Common myeloid progenitor, CD34-positive (primary cell): ENCODE measurements at regions not wholly inside any gene's neighbourhood (a gene's known extent, or its start where the extent isn't known, plus 50 kb on each side); places are given as distances from the start of the nearest gene placed in this dataset.
A peak's percentile ranks its signal among the peaks of the same experiment; 100 is the strongest.

Experiments used
- CTCF ChIA-PET: fragments of 350-600 bp; sonication (Branson Sonifier 250); formaldehyde crosslinking; loops from one replicate; lab custom pipeline; 2021; ENCODE audit warnings: antibody characterized with exemption; lab: Charles Lee
- POLR2A ChIA-PET: fragments of 350-600 bp; sonication (Branson Sonifier 250); formaldehyde crosslinking; loops from one replicate; lab custom pipeline; 2021; ENCODE audit warnings: antibody characterized with exemption; lab: Charles Lee
- DNase-seq, 3 donors: peaks; one replicate each; pipeline versions ENCODE4 v3.0.0 to v3.0.0-alpha.2; 2013
- H3K27ac ChIP-seq, 2 experiments: 1 replicate in 1 of 2; 2 replicates in 1 of 2; pipeline ENCODE4 v1.7.0; 2013; ENCODE audit warnings: inconsistent platforms in 2 of 2, low read length in 2 of 2, mild to moderate bottlenecking in 2 of 2, low read depth in 1 of 2, moderate library complexity in 1 of 2; ENCODE audit not compliant: severe bottlenecking in 2 of 2, insufficient read depth in 1 of 2, poor library complexity in 1 of 2
- H3K27me3 ChIP-seq, 5 experiments: replicated peaks in 2 of 5; 1 replicate in 3 of 5; 2 replicates in 2 of 5; pipeline versions ENCODE4 v1.6.1 to v1.7.0; 2013; ENCODE audit warnings: low read length in 4 of 5, mild to moderate bottlenecking in 2 of 5, moderate library complexity in 2 of 5, inconsistent platforms in 1 of 5; ENCODE audit not compliant: insufficient read depth in 5 of 5, control insufficient read depth in 4 of 5
- H3K36me3 ChIP-seq, 4 experiments: 1 replicate in 2 of 4; 2 replicates in 2 of 4; pipeline versions ENCODE4 v1.6.1 to v1.7.0; 2013; ENCODE audit warnings: low read length in 3 of 4, control low read depth in 1 of 4, mild to moderate bottlenecking in 1 of 4; ENCODE audit not compliant: control insufficient read depth in 4 of 4, insufficient read depth in 4 of 4
- H3K4me1 ChIP-seq, 4 experiments: 1 replicate in 3 of 4; 2 replicates in 1 of 4; pipeline versions ENCODE4 v1.6.1 to v1.7.1; 2013; ENCODE audit warnings: low read length in 3 of 4, mild to moderate bottlenecking in 3 of 4, control low read depth in 1 of 4, inconsistent platforms in 1 of 4, moderate library complexity in 1 of 4; ENCODE audit not compliant: control insufficient read depth in 4 of 4, insufficient read depth in 4 of 4; ENCODE audit errors: control extremely low read depth in 1 of 4
- H3K4me3 ChIP-seq, 7 experiments: 1 replicate in 4 of 7; 2 replicates in 3 of 7; pipeline versions ENCODE4 v1.5.1 to v1.7.0; 2013; ENCODE audit warnings: mild to moderate bottlenecking in 7 of 7, low read length in 6 of 7, moderate library complexity in 6 of 7, inconsistent platforms in 2 of 7, low read depth in 2 of 7, control low read depth in 1 of 7; ENCODE audit not compliant: insufficient read depth in 4 of 7, control insufficient read depth in 1 of 7; ENCODE audit errors: extremely low read depth in 1 of 7
- H3K9me3 ChIP-seq, 5 experiments: 1 replicate in 4 of 5; 2 replicates in 1 of 5; pipeline versions ENCODE4 v1.6.1 to v1.7.1; 2013; ENCODE audit warnings: low read length in 4 of 5, mild to moderate bottlenecking in 2 of 5, inconsistent platforms in 1 of 5, low read depth in 1 of 5, moderate library complexity in 1 of 5; ENCODE audit not compliant: control insufficient read depth in 4 of 5, insufficient read depth in 2 of 5; ENCODE audit errors: control extremely low read depth in 1 of 5
- WGBS: methylation state at CpG from one replicate; pipeline ENCODE4 v1.1.5; 2013; ENCODE audit not compliant: insufficient coverage; 5-methylcytosine and 5-hydroxymethylcytosine counted together

GRCh38 chrX:109830704-109831206, 97.7 kb upstream of the ACSL4 start:
- H3K9me3 ChIP-seq, result no peaks in the 10 kb centered on the region
- H3K4me1 ChIP-seq, result peaks cover 0 to 3% (median 0%) of the 10 kb centered on the region in 4 experiments
- ChIA-PET POLR2A (no interaction called here), CTCF (interaction anchor here (0.7 to 1.3 kb wide), 2 partner anchors 13 to 26 kb away, joined by 3 to 4 read pairs; no protein-coding TSS in a partner anchor)
- no peak overlapping the region for H3K4me3 ChIP-seq
- no peaks in the 10 kb centered on the region for H3K36me3 ChIP-seq
- 83% methylated on average over 1 of the region's 3 CpGs for WGBS
- H3K27ac ChIP-seq, result no peak overlapping the region
- DNase-seq, result no peak
- peaks cover 0 to 4% (median 0%) of the 10 kb centered on the region in 5 experiments for H3K27me3 ChIP-seq

- Histone ChIP-seq H3K4me3 (no peak overlapping the region), H3K36me3 (no peaks in the 10 kb centered on the region), H3K27me3 (peaks cover 0 to 4% (median 0%) of the 10 kb centered on the region in 5 experiments), H3K9me3 (no peaks in the 10 kb centered on the region), H3K27ac (no peak overlapping the region), H3K4me1 (peaks cover 0 to 3% (median 0%) of the 10 kb centered on the region in 4 experiments)
- POLR2A ChIA-PET, result no interaction called here
- CTCF ChIA-PET, result interaction anchor here (1.3 kb wide), 1 partner anchor 14 kb away, joined by 3 read pairs; no protein-coding TSS in a partner anchor
- 100% methylated on average over 2 of the region's 6 CpGs for WGBS
- DNase-seq, result no peak
Observed at GRCh38 chrX:109831326-109831985, 98.4 kb upstream of the ACSL4 start.

GRCh38 chrX:109839694-109840567, 106.9 kb upstream of the ACSL4 start:
- Histone ChIP-seq H3K27me3 (peaks cover 0 to 3% (median 0%) of the 10 kb centered on the region in 5 experiments), H3K27ac (peak overlapping the region in 1 of 2 experiments; percentile 22), H3K9me3 (no peaks in the 10 kb centered on the region), H3K4me3 (peak overlapping the region in 4 of 7 experiments; percentile 14 to 48 (median 24)), H3K36me3 (no peaks in the 10 kb centered on the region), H3K4me1 (peaks cover 4 to 32% (median 20%) of the 10 kb centered on the region in 4 experiments)
- DNase-seq, result peak; percentile 39 to 56 (median 46)
- CTCF ChIA-PET, result interaction anchor here (0.7 to 4.6 kb wide), 3 partner anchors 11 to 128 kb away, joined by 4 to 18 read pairs (median 9); no protein-coding TSS in a partner anchor
- POLR2A ChIA-PET, result no interaction called here
- 41% methylated on average over 10 of the region's 13 CpGs for WGBS

GRCh38 chrX:109840585-109840984, 107.5 kb upstream of the ACSL4 start:
- DNase-seq, result peak; percentile 79 to 89 (median 89)
- peaks cover 0 to 3% (median 0%) of the 10 kb centered on the region in 5 experiments for H3K27me3 ChIP-seq
- peaks cover 4 to 32% (median 20%) of the 10 kb centered on the region in 4 experiments for H3K4me1 ChIP-seq
- WGBS, result 20% methylated on average over 1 of the region's 3 CpGs
- H3K27ac ChIP-seq, result peak overlapping the region in 1 of 2 experiments; percentile 22
- CTCF ChIA-PET, result interaction anchor here (0.7 to 4.6 kb wide), 3 partner anchors 10 to 128 kb away, joined by 4 to 18 read pairs (median 9); no protein-coding TSS in a partner anchor
- no peaks in the 10 kb centered on the region for H3K36me3 ChIP-seq
- H3K4me3 ChIP-seq, result peak overlapping the region in 3 of 7 experiments; percentile 21 to 48 (median 26)
- no peaks in the 10 kb centered on the region for H3K9me3 ChIP-seq
- POLR2A ChIA-PET, result interaction anchor here (0.5 kb wide), 1 partner anchor 19 kb away, joined by 3 read pairs; no protein-coding TSS in a partner anchor

GRCh38 chrX:109841257-109841656, 108.2 kb upstream of the ACSL4 start:
- H3K27me3 ChIP-seq, result peaks cover 0 to 3% (median 0%) of the 10 kb centered on the region in 5 experiments
- no peaks in the 10 kb centered on the region for H3K36me3 ChIP-seq
- no peak overlapping the region for H3K27ac ChIP-seq
- no peaks in the 10 kb centered on the region for H3K9me3 ChIP-seq
- H3K4me1 ChIP-seq, result peaks cover 4 to 32% (median 20%) of the 10 kb centered on the region in 4 experiments
- WGBS, result 96% methylated on average over 4 of the region's 4 CpGs
- DNase-seq, result no peak
- CTCF ChIA-PET, result interaction anchor here (1.0 to 4.6 kb wide), 3 partner anchors 10 to 129 kb away, joined by 3 to 18 read pairs (median 9); no protein-coding TSS in a partner anchor
- no peak overlapping the region for H3K4me3 ChIP-seq
- POLR2A ChIA-PET, result no interaction called here

GRCh38 chrX:109841869-109842579, 109.0 kb upstream of the ACSL4 start:
- no peaks in the 10 kb centered on the region for H3K36me3 ChIP-seq
- CTCF ChIA-PET, result interaction anchor here (0.9 to 4.6 kb wide), 5 partner anchors 9 to 130 kb away, joined by 3 to 18 read pairs (median 8); no protein-coding TSS in a partner anchor
- H3K27ac ChIP-seq, result no peak overlapping the region
- H3K4me1 ChIP-seq, result peaks cover 4 to 33% (median 20%) of the 10 kb centered on the region in 4 experiments
- peak; percentile 45 to 88 (median 79) for DNase-seq
- POLR2A ChIA-PET, result no interaction called here
- H3K27me3 ChIP-seq, result peaks cover 0 to 3% (median 0%) of the 10 kb centered on the region in 5 experiments
- no peak overlapping the region for H3K4me3 ChIP-seq
- 76% methylated on average over 4 of the region's 4 CpGs for WGBS
- no peaks in the 10 kb centered on the region for H3K9me3 ChIP-seq
